Epithelial cell of esophagus (primary cell): ENCODE measurements at regions not wholly inside any gene's neighbourhood (a gene's known extent, or its start where the extent isn't known, plus 50 kb on each side); places are given as distances from the start of the nearest gene placed in this dataset.

Experiments used
- DNase-seq: peaks from one replicate; pipeline ENCODE4 v3.0.0; 2010; ENCODE audit warnings: low read depth
- H3K4me3 ChIP-seq: 2 replicates; pipeline ENCODE4 v1.5.1; 2011; ENCODE audit warnings: mild to moderate bottlenecking, low read length, control low read depth
- CTCF ChIP-seq: IDR thresholded peaks from 2 replicates; pipeline ENCODE4 v1.5.1; 2011; ENCODE audit warnings: low read depth, mild to moderate bottlenecking, low read length, control low read depth, inconsistent platforms; ENCODE audit not compliant: insufficient read depth; ENCODE audit errors: missing control alignments

DNA sequence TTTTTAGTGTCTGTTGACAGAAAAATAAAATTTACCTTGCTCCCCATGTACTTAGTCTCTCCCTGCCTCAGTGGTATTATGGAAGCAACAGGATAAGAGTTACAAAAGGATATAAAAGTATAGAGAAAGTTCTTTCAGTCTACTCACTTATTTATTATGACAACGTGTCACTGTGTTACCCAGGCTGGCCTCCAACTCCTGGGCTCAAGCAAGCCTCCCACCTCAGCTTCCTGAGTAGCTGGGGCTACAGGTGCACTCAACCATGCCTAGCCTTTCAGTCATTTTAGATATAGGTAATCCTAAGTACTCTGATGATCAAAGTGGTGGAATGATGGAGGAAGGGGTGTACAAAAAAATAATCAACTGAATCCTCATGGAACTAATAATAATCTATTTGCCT, 215.2 kb upstream of the MKLN1 start:
- no peak for DNase-seq
- H3K4me3 ChIP-seq = no peak overlapping the region
- no peak for TF ChIP-seq CTCF

- DNase-seq = no peak
- TF ChIP-seq CTCF = no peak
- H3K4me3 ChIP-seq = no peak overlapping the region
These were observed 212.3 kb upstream of the MKLN1 start for GRCh38 chr7:131115340-131115739.

DNA sequence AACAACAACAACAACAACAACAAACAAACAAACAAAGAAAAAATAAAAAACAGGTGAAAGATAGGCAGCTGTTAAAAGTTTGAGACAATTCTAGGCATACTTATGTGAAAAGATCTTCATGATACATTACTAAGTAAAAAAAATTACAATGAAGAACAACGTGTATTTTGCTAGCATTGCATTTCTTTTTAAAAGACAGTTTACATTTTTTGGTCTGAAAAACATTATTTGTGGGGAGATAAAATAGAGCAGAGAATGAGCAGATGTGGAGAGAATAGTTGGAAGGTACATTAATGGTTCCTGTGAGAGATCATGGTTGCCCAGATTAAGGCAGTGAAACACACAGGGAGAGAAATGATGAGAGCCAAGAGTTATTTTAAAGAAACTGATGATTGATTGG, 210.2 kb upstream of the MKLN1 start:
- no peak overlapping the region for H3K4me3 ChIP-seq
- TF ChIP-seq CTCF = no peak

GRCh38 chr7:131119381-131119780, 208.3 kb upstream of the MKLN1 start:
- DNase-seq = no peak
- H3K4me3 ChIP-seq = no peak overlapping the region
- no peak for TF ChIP-seq CTCF

More for the DNA sequence above, 210.2 kb upstream of the MKLN1 start:
- no peak for DNase-seq

GRCh38 chr7:131122394-131122793, 205.3 kb upstream of the MKLN1 start:
- DNase-seq = no peak
- no peak overlapping the region for H3K4me3 ChIP-seq
- TF ChIP-seq CTCF = no peak

DNA sequence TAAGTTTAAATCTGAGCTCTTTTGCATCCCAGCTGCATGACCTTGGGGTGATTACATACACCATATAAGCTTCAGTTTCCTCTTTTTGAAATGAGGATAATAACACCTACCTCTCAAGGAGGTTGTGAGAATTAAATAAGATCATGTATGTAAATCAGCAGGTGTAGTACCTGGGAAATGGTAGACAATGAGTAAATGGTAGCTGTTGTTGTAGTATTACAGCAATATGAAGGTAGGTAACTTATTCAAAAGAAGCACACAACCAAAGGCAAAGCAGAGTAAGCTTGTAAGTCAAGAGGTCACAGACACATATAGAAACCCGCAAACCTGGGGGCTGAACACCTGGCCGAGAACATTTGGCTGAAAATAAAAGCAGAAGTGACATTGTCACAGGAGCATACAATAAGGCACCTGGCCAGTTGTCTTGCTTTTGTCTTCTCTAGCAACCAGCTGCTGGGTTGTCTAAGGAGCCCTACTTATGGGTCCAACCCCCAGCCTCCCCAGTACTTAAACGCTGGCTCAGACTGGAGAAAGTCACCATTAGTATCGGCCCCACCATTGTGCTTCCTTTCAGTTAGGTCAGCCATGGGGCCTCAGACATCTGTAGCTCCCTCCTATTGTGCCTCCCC, 203.6 kb upstream of the MKLN1 start:
- TF ChIP-seq CTCF = no peak
- no peak for DNase-seq
- no peak overlapping the region for H3K4me3 ChIP-seq

DNA sequence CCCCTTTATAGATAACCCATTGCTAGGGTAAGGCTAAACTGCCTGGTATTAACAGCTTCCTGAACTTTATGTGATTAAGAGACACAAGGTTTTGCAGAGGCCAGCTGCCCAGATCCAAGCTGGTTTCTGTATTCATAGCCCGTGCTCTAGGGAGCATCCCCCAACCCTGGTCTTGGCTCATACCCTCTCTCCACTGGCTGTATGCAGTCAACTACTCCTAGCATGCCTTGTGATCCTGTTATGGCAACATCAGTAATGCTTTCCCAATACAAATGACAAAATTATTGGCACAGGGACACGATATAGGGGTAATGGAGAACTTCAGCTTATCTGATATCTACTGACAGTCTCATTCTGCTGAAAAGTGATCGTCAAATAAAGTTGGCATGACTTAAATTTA, 202.8 kb upstream of the MKLN1 start:
- TF ChIP-seq CTCF = no peak
- DNase-seq = no peak
- H3K4me3 ChIP-seq = no peak overlapping the region
